Activated effector memory CD4-positive, alpha-beta T cell treated with anti-CD3 and anti-CD28 coated beads, Interleukin-2, amount 50 U/mL, for 16 hours (primary cell): ENCODE measurements at regions not wholly inside any gene's neighbourhood (a gene's known extent, or its start where the extent isn't known, plus 50 kb on each side); places are given as distances from the start of the nearest gene placed in this dataset.

Experiments used
- DNase-seq: peaks from one replicate; pipeline ENCODE4 v3.0.0-alpha.2; 2020

DNA sequence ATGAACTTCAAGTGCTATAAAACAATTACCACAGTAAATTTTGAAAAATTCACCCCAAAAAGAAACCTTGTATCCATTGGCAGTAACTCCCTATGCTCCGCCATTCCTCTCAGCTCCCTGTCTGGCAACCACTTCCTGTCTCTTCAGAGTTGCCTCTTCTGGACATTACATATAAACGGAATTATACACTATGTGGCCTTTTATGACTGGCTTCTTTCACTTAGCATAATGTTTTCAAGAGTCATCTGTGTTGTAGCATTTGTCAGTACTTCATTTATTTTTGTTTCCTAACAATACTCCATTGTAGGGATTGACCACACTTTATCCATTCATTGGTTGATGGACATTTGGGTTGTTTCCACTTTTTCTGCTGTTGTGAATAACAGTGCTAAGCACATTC, 50.1 kb downstream of the CEP43 start:
- no peak for DNase-seq

GRCh38 chr6:167050903-167051302, 51.7 kb downstream of the CEP43 start:
- no peak for DNase-seq

DNA sequence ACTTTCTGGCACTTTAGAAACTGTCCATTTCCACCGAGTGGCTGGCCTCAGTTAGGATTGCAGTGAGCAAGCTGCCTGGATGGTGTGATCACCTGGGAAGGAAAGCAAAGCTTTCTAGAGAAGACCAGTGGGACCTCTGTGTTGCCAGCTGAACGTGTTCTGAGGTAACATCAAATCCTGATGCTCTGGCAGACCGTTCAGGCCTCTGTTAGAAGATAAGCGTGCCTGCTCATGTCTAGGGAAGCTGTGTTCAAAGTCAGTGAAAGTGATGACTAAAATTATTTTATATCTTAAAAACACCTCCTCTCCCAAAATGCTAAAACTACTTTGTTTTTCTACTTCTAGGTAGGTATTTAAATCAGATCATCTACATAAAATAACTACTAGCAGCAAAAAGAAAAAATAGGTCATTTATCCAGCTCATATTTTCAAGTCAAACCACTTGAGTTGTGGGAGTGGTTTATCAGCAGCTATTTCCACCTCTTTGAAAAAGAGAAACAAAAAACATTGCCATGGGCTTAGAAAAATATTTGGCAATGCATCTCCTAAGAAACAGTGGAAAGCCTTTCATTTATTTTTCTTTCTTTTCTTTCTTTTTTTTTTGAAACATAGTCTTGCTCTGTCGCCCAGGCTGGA, 54.8 kb downstream of the CEP43 start:
- no peak for DNase-seq

- DNase-seq = peak; percentile 67
These were observed 55.8 kb downstream of the CEP43 start for GRCh38 chr6:167054987-167055386.

- no peak for DNase-seq
These were observed 57.2 kb downstream of the CEP43 start for GRCh38 chr6:167056370-167056769.

- no peak for DNase-seq
These were observed 59.1 kb downstream of the CEP43 start for GRCh38 chr6:167058261-167058660.
